ENCODE measurements at regions not wholly inside any gene's neighbourhood (a gene's known extent, or its start where the extent isn't known, plus 50 kb on each side); places are given as distances from the start of the nearest gene placed in this dataset.

GRCh38 chr20:11791835-11792567, 125.7 kb upstream of the BTBD3 start:
- no peak for DNase-seq (ENCODE audit: low read depth in 4 of 4, low spot score in 1 of 4)

GRCh38 chr20:11792568-11792953, 125.1 kb upstream of the BTBD3 start:
- DNase-seq (ENCODE audit: low read depth in 4 of 4, low spot score in 1 of 4): no peak

GRCh38 chr20:11794525-11794924, 123.2 kb upstream of the BTBD3 start:
- DNase-seq (ENCODE audit: low read depth in 4 of 4, low spot score in 1 of 4): no peak

- no peak for DNase-seq (ENCODE audit: low read depth in 4 of 4, low spot score in 1 of 4)
Observed at GRCh38 chr20:11795071-11795615, 122.5 kb upstream of the BTBD3 start.

GRCh38 chr20:11796026-11796425, 121.7 kb upstream of the BTBD3 start:
- DNase-seq (ENCODE audit: low read depth in 4 of 4, low spot score in 1 of 4): no peak

- no peak for DNase-seq (ENCODE audit: low read depth in 4 of 4, low spot score in 1 of 4)
Observed at GRCh38 chr20:11797156-11797555, 120.5 kb upstream of the BTBD3 start.

GRCh38 chr20:11799281-11799684, 118.4 kb upstream of the BTBD3 start:
- DNase-seq (ENCODE audit: low read depth in 4 of 4, low spot score in 1 of 4): no peak

GRCh38 chr20:11807054-11808048, 110.3 kb upstream of the BTBD3 start:
- DNase-seq (ENCODE audit: low read depth in 4 of 4, low spot score in 1 of 4): no peak

GRCh38 chr20:11808841-11809240, 108.9 kb upstream of the BTBD3 start:
- no peak for DNase-seq (ENCODE audit: low read depth in 4 of 4, low spot score in 1 of 4)

- no peak for DNase-seq (ENCODE audit: low read depth in 4 of 4, low spot score in 1 of 4)
Observed at GRCh38 chr20:11810311-11811083, 107.2 kb upstream of the BTBD3 start.

GRCh38 chr20:11813106-11813890, 104.4 kb upstream of the BTBD3 start:
- DNase-seq (ENCODE audit: low read depth in 4 of 4, low spot score in 1 of 4): no peak

GRCh38 chr20:11814267-11814666, 103.4 kb upstream of the BTBD3 start:
- no peak for DNase-seq (ENCODE audit: low read depth in 4 of 4, low spot score in 1 of 4)

- DNase-seq (ENCODE audit: low read depth in 4 of 4, low spot score in 1 of 4): no peak
Observed at GRCh38 chr20:11820838-11821237, 96.9 kb upstream of the BTBD3 start.

GRCh38 chr20:11822540-11822794, 95.2 kb upstream of the BTBD3 start:
- DNase-seq (ENCODE audit: low read depth in 4 of 4, low spot score in 1 of 4): no peak

GRCh38 chr20:11826334-11826733, 91.4 kb upstream of the BTBD3 start:
- no peak for DNase-seq (ENCODE audit: low read depth in 4 of 4, low spot score in 1 of 4)

- no peak for DNase-seq (ENCODE audit: low read depth in 4 of 4, low spot score in 1 of 4)
Observed at GRCh38 chr20:11832397-11832796, 85.3 kb upstream of the BTBD3 start.

- no peak for DNase-seq (ENCODE audit: low read depth in 4 of 4, low spot score in 1 of 4)
Observed at GRCh38 chr20:11832851-11833250, 84.8 kb upstream of the BTBD3 start.

- no peak for DNase-seq (ENCODE audit: low read depth in 4 of 4, low spot score in 1 of 4)
Observed at GRCh38 chr20:11833825-11834224, 83.9 kb upstream of the BTBD3 start.

GRCh38 chr20:11838076-11838636, 79.5 kb upstream of the BTBD3 start:
- DNase-seq (ENCODE audit: low read depth in 4 of 4, low spot score in 1 of 4): no peak

- DNase-seq (ENCODE audit: low read depth in 4 of 4, low spot score in 1 of 4): no peak
Observed at GRCh38 chr20:11841972-11842461, 75.7 kb upstream of the BTBD3 start.

Measured in stimulated activated CD4-positive, alpha-beta T cell treated with anti-CD3 and anti-CD28 coated beads, Interleukin-1b, Interleukin-23, amount 100 ng/mL, for 24 hours (primary cell).